Lower lobe of right lung (tissue), 2 donors: ENCODE measurements at regions not wholly inside any gene's neighbourhood (a gene's known extent, or its start where the extent isn't known, plus 50 kb on each side); places are given as distances from the start of the nearest gene placed in this dataset.

Experiments
- ATAC-seq, 2 donors: fragments of 200-7000 bp; cut with Tn5 transposase; one replicate each; pipeline ENCODE4 v1.9.1; 2020 to 2022; ENCODE audit warnings: mild to moderate bottlenecking in 2 of 2, moderate library complexity in 2 of 2
- DNase-seq: peaks from one replicate; pipeline ENCODE4 v3.0.0-alpha.2; 2020
- H3K27ac ChIP-seq: fragments of 200-600 bp; one replicate; pipeline ENCODE4 v1.8.0; 2022
- H3K27me3 ChIP-seq: fragments of 200-600 bp; one replicate; pipeline ENCODE4 v1.8.0; 2022; ENCODE audit warnings: low read depth
- H3K36me3 ChIP-seq: fragments of 200-600 bp; one replicate; pipeline ENCODE4 v1.8.0; 2022; ENCODE audit warnings: mild to moderate bottlenecking
- H3K4me1 ChIP-seq: fragments of 200-600 bp; one replicate; pipeline ENCODE4 v1.8.0; 2022
- H3K4me3 ChIP-seq: fragments of 200-600 bp; one replicate; pipeline ENCODE4 v1.8.0; 2022; ENCODE audit warnings: mild to moderate bottlenecking
- H3K9me3 ChIP-seq: fragments of 200-600 bp; one replicate; pipeline ENCODE4 v1.8.0; 2022
- CTCF ChIP-seq: fragments of 200-600 bp; IDR thresholded peaks from one replicate; pipeline ENCODE4 v1.8.0; 2022; ENCODE audit warnings: antibody characterized with exemption, mild to moderate bottlenecking
- intact Hi-C: fragments of 100-400 bp; cut with DNase I; formaldehyde crosslinking; loops from one replicate; pipeline ENCODE4 v1.11.0; 2022
- donor health status: DM: no; HTN: yes; CAD: no; lungs with severe emphysema.

GRCh38 chr22:48884324-48884723 is 943.3 kb downstream of the BRD1 start:
- intact Hi-C loops, result no loop called here
- Histone ChIP-seq H3K4me3 (no peak overlapping the region), H3K4me1 (no peaks in the 10 kb centered on the region), H3K9me3 (no peaks in the 10 kb centered on the region), H3K36me3 (no peaks in the 10 kb centered on the region), H3K27ac (no peak overlapping the region), H3K27me3 (peaks cover 16% of the 10 kb centered on the region)
- DNase-seq (peak; percentile 23), ATAC-seq (no peak)
- TF ChIP-seq CTCF, result no peak

- H3K4me1 ChIP-seq, result no peaks in the 10 kb centered on the region
- H3K27me3 ChIP-seq, result peaks cover 16% of the 10 kb centered on the region
- no peak overlapping the region for H3K4me3 ChIP-seq
- ATAC-seq (no peak), DNase-seq (peak; percentile 33)
- H3K36me3 ChIP-seq, result no peaks in the 10 kb centered on the region
- TF ChIP-seq CTCF, result no peak
- H3K27ac ChIP-seq, result no peak overlapping the region
- intact Hi-C loops, result no loop called here
- no peaks in the 10 kb centered on the region for H3K9me3 ChIP-seq
These were observed 944.3 kb downstream of the BRD1 start for GRCh38 chr22:48883211-48883960.

GRCh38 chr22:48882636-48883200 is 945.0 kb downstream of the BRD1 start:
- no peaks in the 10 kb centered on the region for H3K9me3 ChIP-seq
- no peak overlapping the region for H3K27ac ChIP-seq
- H3K4me1 ChIP-seq, result no peaks in the 10 kb centered on the region
- DNase-seq (peak; percentile 19), ATAC-seq (no peak)
- no peaks in the 10 kb centered on the region for H3K36me3 ChIP-seq
- H3K4me3 ChIP-seq, result no peak overlapping the region
- peaks cover 18% of the 10 kb centered on the region for H3K27me3 ChIP-seq
- no peak for TF ChIP-seq CTCF
- intact Hi-C loops, result no loop called here

- ATAC-seq, result no peak
- DNase-seq, result peak; percentile 22
- H3K4me3 ChIP-seq, result no peak overlapping the region
These were observed 946.2 kb downstream of the BRD1 start for GRCh38 chr22:48881326-48881980.

GRCh38 chr22:48880749-48881148 is 946.9 kb downstream of the BRD1 start:
- Histone ChIP-seq H3K36me3 (no peaks in the 10 kb centered on the region), H3K4me3 (no peak overlapping the region), H3K9me3 (no peaks in the 10 kb centered on the region), H3K4me1 (no peaks in the 10 kb centered on the region), H3K27ac (no peak overlapping the region), H3K27me3 (peaks cover 25% of the 10 kb centered on the region)
- ATAC-seq (no peak), DNase-seq (peak; percentile 11)
- intact Hi-C loops, result no loop called here
- TF ChIP-seq CTCF, result no peak

More at GRCh38 chr22:48881326-48881980, 946.2 kb downstream of the BRD1 start:
- Histone ChIP-seq H3K9me3 (no peaks in the 10 kb centered on the region), H3K4me1 (no peaks in the 10 kb centered on the region), H3K27me3 (peaks cover 25% of the 10 kb centered on the region), H3K27ac (no peak overlapping the region), H3K36me3 (no peaks in the 10 kb centered on the region)
- no peak for TF ChIP-seq CTCF
- intact Hi-C loops, result no loop called here
